ENCODE measurements at regions not wholly inside any gene's neighbourhood (a gene's known extent, or its start where the extent isn't known, plus 50 kb on each side); places are given as distances from the start of the nearest gene placed in this dataset.
A peak's percentile ranks its signal among the peaks of the same experiment; 100 is the strongest.
"Not testable (repeated sequence)": the region's sequence is repeated elsewhere in the genome, so short reads cannot be mapped to it uniquely, and the experiment has no call there.

DNA sequence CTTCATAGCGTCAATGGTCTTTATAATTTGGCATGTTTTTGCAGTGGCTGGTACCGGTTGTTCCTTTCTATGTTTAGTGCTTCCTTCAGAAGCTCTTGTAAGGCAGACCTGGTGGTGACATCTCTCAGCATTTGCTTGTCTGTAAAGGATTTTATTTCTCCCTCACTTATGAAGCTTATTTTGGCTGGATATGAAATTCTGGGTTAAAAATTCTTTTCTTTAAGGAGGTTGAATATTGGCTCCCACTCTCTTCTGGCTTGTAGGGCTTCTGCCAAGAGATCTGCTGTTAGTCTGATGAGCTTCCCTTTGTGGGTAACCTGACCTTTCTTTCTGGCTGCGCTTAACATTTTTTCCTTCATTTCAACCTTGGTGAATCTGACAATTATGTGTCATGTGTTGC lies 250.0 kb upstream of the CTNNB1 start:
- H3K4ac ChIP-seq (ENCODE audit: low read depth, low read length); H2BK12ac ChIP-seq (ENCODE audit: low read length); H3K79me1 ChIP-seq (ENCODE audit: low read length); H3K9ac ChIP-seq (ENCODE audit: low read length); H3K27ac ChIP-seq (ENCODE audit: low read depth, low read length); H3K14ac ChIP-seq (ENCODE audit: low read length); H3K18ac ChIP-seq (ENCODE audit: low read length); H3K4me1 ChIP-seq (ENCODE audit: control insufficient read depth in 1 of 2, insufficient read depth in 2 of 2, low read length in 2 of 2); H2AK5ac ChIP-seq (ENCODE audit: low read length); H3K27me3 ChIP-seq (ENCODE audit: insufficient read depth, low read length); H2AFZ ChIP-seq (ENCODE audit: insufficient read depth, low read length, poor library complexity); H3K23ac ChIP-seq (ENCODE audit: low read length); H2BK5ac ChIP-seq (ENCODE audit: low read depth, low read length, poor library complexity); H2BK120ac ChIP-seq (ENCODE audit: insufficient read depth, low read length, poor library complexity); H4K8ac ChIP-seq (ENCODE audit: low read depth, low read length); H3K4me3 ChIP-seq (ENCODE audit: low read depth, low read length); DNase-seq; H3K4me2 ChIP-seq (ENCODE audit: low read length); H3K79me2 ChIP-seq (ENCODE audit: control insufficient read depth, insufficient read depth, low read length, poor library complexity); H3K36me3 ChIP-seq (ENCODE audit: control insufficient read depth in 1 of 2, insufficient read depth in 2 of 2, low read length in 2 of 2); H3K9me3 ChIP-seq (ENCODE audit: insufficient read depth, low read depth, low read length); H4K12ac ChIP-seq (ENCODE audit: low read depth, low read length); H4K91ac ChIP-seq (ENCODE audit: low read depth, low read length): not testable (repeated sequence)
- WGBS (ENCODE audit: extremely low coverage, insufficient coverage, insufficient read length) = no CpG with 5 or more reads among the region's 3 CpGs

DNA sequence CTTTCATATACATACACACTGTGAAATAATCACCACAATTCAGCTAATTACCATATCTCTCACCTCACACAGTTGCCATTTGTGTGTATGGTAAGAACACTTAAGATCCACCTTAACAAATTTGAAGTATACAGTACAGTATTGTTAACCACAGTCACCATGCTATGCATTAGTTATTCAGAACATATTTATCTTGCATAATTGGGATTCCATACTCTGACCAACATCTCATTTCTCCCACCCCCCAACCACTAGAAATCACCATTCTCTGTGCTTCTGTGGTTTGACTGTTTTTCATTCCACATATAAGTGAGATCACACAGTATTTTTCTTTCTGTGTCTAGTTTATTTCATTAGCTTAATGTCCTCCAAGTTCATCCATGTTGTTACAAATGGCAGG lies 247.7 kb upstream of the CTNNB1 start:
- H3K4me2 ChIP-seq (ENCODE audit: low read length) = no peak overlapping the region
- no peak overlapping the region for H2BK5ac ChIP-seq (ENCODE audit: low read depth, low read length, poor library complexity)
- no peaks in the 10 kb centered on the region for H3K4me1 ChIP-seq (ENCODE audit: control insufficient read depth in 1 of 2, insufficient read depth in 2 of 2, low read length in 2 of 2)
- no peak overlapping the region for H3K4me3 ChIP-seq (ENCODE audit: low read depth, low read length)
- H3K9me3 ChIP-seq (ENCODE audit: insufficient read depth, low read depth, low read length) = peaks cover 3% of the 10 kb centered on the region
- no peak overlapping the region for H3K27ac ChIP-seq (ENCODE audit: low read depth, low read length)
- no peak overlapping the region for H3K18ac ChIP-seq (ENCODE audit: low read length)
- no peak overlapping the region for H2AK5ac ChIP-seq (ENCODE audit: low read length)
- no peaks in the 10 kb centered on the region for H3K79me2 ChIP-seq (ENCODE audit: control insufficient read depth, insufficient read depth, low read length, poor library complexity)
- H3K27me3 ChIP-seq (ENCODE audit: insufficient read depth, low read length) = no peaks in the 10 kb centered on the region
- no peaks in the 10 kb centered on the region for H3K79me1 ChIP-seq (ENCODE audit: low read length)
- no peak overlapping the region for H3K4ac ChIP-seq (ENCODE audit: low read depth, low read length)
- H2BK120ac ChIP-seq (ENCODE audit: insufficient read depth, low read length, poor library complexity) = no peak overlapping the region
- H2AFZ ChIP-seq (ENCODE audit: insufficient read depth, low read length, poor library complexity) = no peak overlapping the region
- H3K9ac ChIP-seq (ENCODE audit: low read length) = no peak overlapping the region
- no peak overlapping the region for H2BK12ac ChIP-seq (ENCODE audit: low read length)
- peak in 1 of 2 donors; percentile 60 for DNase-seq
- no peak overlapping the region for H4K12ac ChIP-seq (ENCODE audit: low read depth, low read length)
- H4K91ac ChIP-seq (ENCODE audit: low read depth, low read length) = no peak overlapping the region
- H4K8ac ChIP-seq (ENCODE audit: low read depth, low read length) = no peak overlapping the region
- H3K23ac ChIP-seq (ENCODE audit: low read length) = no peak overlapping the region
- no peak overlapping the region for H3K14ac ChIP-seq (ENCODE audit: low read length)
- H3K36me3 ChIP-seq (ENCODE audit: control insufficient read depth in 1 of 2, insufficient read depth in 2 of 2, low read length in 2 of 2) = no peaks in the 10 kb centered on the region

DNA sequence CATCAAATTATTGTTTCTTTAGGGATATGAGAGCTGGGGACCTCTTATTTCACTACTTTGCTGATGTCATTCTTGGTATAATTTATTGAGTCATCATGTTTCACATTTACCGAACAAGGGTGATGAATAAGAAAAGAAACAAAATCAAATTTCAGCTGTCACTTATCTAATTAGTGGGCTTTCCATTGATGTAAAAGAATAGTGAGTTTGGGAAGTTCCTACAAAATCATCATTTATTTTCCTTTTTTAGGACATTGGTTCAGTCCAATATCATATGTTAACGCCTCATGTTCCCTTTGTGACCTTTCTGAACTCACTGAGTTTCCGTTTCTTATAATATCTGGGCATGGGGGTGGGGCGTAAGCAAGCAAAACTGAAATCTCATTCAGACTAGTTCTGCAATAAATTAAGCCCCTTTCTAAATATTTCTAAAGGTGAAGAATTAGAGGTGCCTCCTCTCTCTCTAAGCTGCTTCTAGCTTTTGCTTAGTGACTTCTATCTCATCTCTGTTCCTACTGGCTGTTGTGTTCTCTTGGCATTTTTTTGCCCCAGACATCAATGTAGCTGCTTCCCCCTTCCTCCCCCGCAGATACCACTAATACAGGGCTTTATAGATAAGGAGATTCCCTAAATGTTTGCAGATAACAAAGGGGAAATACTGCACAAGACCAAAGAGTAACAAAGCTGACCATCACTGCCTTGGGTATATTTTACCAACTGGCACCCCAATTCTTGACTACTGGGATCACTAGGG lies 238.0 kb upstream of the CTNNB1 start:
- no peaks in the 10 kb centered on the region for H3K4me1 ChIP-seq (ENCODE audit: control insufficient read depth in 1 of 2, insufficient read depth in 2 of 2, low read length in 2 of 2)
- no peaks in the 10 kb centered on the region for H3K27me3 ChIP-seq (ENCODE audit: insufficient read depth, low read length)
- H3K14ac ChIP-seq (ENCODE audit: low read length) = no peak overlapping the region
- H3K9ac ChIP-seq (ENCODE audit: low read length) = no peak overlapping the region
- H3K4me3 ChIP-seq (ENCODE audit: low read depth, low read length) = no peak overlapping the region
- no peak overlapping the region for H4K12ac ChIP-seq (ENCODE audit: low read depth, low read length)
- no peaks in the 10 kb centered on the region for H3K79me2 ChIP-seq (ENCODE audit: control insufficient read depth, insufficient read depth, low read length, poor library complexity)
- no peak overlapping the region for H4K8ac ChIP-seq (ENCODE audit: low read depth, low read length)
- peak in 1 of 2 donors; percentile 28 for DNase-seq
- no peak overlapping the region for H3K4me2 ChIP-seq (ENCODE audit: low read length)
- H3K18ac ChIP-seq (ENCODE audit: low read length) = no peak overlapping the region
- H2AK5ac ChIP-seq (ENCODE audit: low read length) = no peak overlapping the region
- H2BK5ac ChIP-seq (ENCODE audit: low read depth, low read length, poor library complexity) = no peak overlapping the region
- H2AFZ ChIP-seq (ENCODE audit: insufficient read depth, low read length, poor library complexity) = no peak overlapping the region
- no peak overlapping the region for H2BK12ac ChIP-seq (ENCODE audit: low read length)
- H3K36me3 ChIP-seq (ENCODE audit: control insufficient read depth in 1 of 2, insufficient read depth in 2 of 2, low read length in 2 of 2) = peaks cover 0 to 2% of the 10 kb centered on the region in 2 experiments
- no peak overlapping the region for H4K91ac ChIP-seq (ENCODE audit: low read depth, low read length)
- no CpG with 5 or more reads among the region's 5 CpGs for WGBS (ENCODE audit: extremely low coverage, insufficient coverage, insufficient read length)
- H3K27ac ChIP-seq (ENCODE audit: low read depth, low read length) = no peak overlapping the region
- H3K9me3 ChIP-seq (ENCODE audit: insufficient read depth, low read depth, low read length) = no peaks in the 10 kb centered on the region
- no peak overlapping the region for H3K23ac ChIP-seq (ENCODE audit: low read length)
- no peaks in the 10 kb centered on the region for H3K79me1 ChIP-seq (ENCODE audit: low read length)
- no peak overlapping the region for H2BK120ac ChIP-seq (ENCODE audit: insufficient read depth, low read length, poor library complexity)
- no peak overlapping the region for H3K4ac ChIP-seq (ENCODE audit: low read depth, low read length)

DNA sequence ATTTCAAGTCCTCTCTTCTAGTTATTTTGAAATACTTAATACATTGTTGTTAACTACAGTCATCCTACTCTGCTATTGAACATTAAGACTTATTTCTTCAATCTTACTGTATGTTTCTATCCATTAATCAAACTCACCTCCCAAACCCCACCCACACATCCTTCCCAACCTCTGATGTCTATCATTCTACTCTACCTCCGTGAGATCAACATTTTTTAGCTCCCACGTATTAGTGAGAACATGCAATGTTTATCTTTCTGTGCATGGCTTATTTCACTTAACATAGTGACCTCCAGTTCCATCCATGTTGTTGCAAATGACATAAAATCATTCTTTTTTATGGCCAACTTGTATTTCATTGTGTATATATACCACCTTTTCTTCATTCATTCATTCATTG lies 236.6 kb upstream of the CTNNB1 start:
- no peaks in the 10 kb centered on the region for H3K79me1 ChIP-seq (ENCODE audit: low read length)
- no peak overlapping the region for H2BK120ac ChIP-seq (ENCODE audit: insufficient read depth, low read length, poor library complexity)
- H3K9me3 ChIP-seq (ENCODE audit: insufficient read depth, low read depth, low read length) = no peaks in the 10 kb centered on the region
- H3K4ac ChIP-seq (ENCODE audit: low read depth, low read length) = no peak overlapping the region
- H3K23ac ChIP-seq (ENCODE audit: low read length) = no peak overlapping the region
- no peaks in the 10 kb centered on the region for H3K27me3 ChIP-seq (ENCODE audit: insufficient read depth, low read length)
- no CpG with 5 or more reads among the region's 2 CpGs for WGBS (ENCODE audit: extremely low coverage, insufficient coverage, insufficient read length)
- H4K91ac ChIP-seq (ENCODE audit: low read depth, low read length) = no peak overlapping the region
- no peak for DNase-seq
- no peak overlapping the region for H3K4me3 ChIP-seq (ENCODE audit: low read depth, low read length)
- no peak overlapping the region for H2BK5ac ChIP-seq (ENCODE audit: low read depth, low read length, poor library complexity)
- no peaks in the 10 kb centered on the region for H3K4me1 ChIP-seq (ENCODE audit: control insufficient read depth in 1 of 2, insufficient read depth in 2 of 2, low read length in 2 of 2)
- no peak overlapping the region for H2AFZ ChIP-seq (ENCODE audit: insufficient read depth, low read length, poor library complexity)
- H3K9ac ChIP-seq (ENCODE audit: low read length) = no peak overlapping the region
- no peak overlapping the region for H3K4me2 ChIP-seq (ENCODE audit: low read length)
- no peak overlapping the region for H4K12ac ChIP-seq (ENCODE audit: low read depth, low read length)
- peaks cover 0 to 2% of the 10 kb centered on the region in 2 experiments for H3K36me3 ChIP-seq (ENCODE audit: control insufficient read depth in 1 of 2, insufficient read depth in 2 of 2, low read length in 2 of 2)
- H3K79me2 ChIP-seq (ENCODE audit: control insufficient read depth, insufficient read depth, low read length, poor library complexity) = no peaks in the 10 kb centered on the region
- H3K27ac ChIP-seq (ENCODE audit: low read depth, low read length) = no peak overlapping the region
- H3K14ac ChIP-seq (ENCODE audit: low read length) = no peak overlapping the region
- no peak overlapping the region for H3K18ac ChIP-seq (ENCODE audit: low read length)
- no peak overlapping the region for H4K8ac ChIP-seq (ENCODE audit: low read depth, low read length)
- no peak overlapping the region for H2BK12ac ChIP-seq (ENCODE audit: low read length)
- no peak overlapping the region for H2AK5ac ChIP-seq (ENCODE audit: low read length)

Measured in trophoblast cell (in vitro differentiated cells and primary cell).